ENCODE measurements at regions not wholly inside any gene's neighbourhood (a gene's known extent, or its start where the extent isn't known, plus 50 kb on each side); places are given as distances from the start of the nearest gene placed in this dataset.

GRCh38 chr21:35481005-35481404, 431.9 kb upstream of the RUNX1 start:
- intact Hi-C loops (cut with micrococcal nuclease; ENCODE audit: unreplicated experiment): no loop called here
- no peaks in the 10 kb centered on the region for H4K20me1 ChIP-seq (ENCODE audit: insufficient read depth, low read length)
- no peak overlapping the region for H3K4me3 ChIP-seq (ENCODE audit: low read depth, low read length, poor library complexity, severe bottlenecking)
- CTCF ChIA-PET (ENCODE audit: unreplicated experiment): no interaction called here
- no peak overlapping the region for H3K4me2 ChIP-seq (ENCODE audit: low read length)
- POLR2A ChIA-PET: no interaction called here
- no TSS peak for BruUV-seq (replicated peaks)
- TF ChIP-seq EZH2phosphoT487 (IDR thresholded peaks at IDR 0.05; ENCODE audit: borderline replicate concordance, low read depth, low read length) (no peak), CTCF (conservative IDR thresholded peaks at IDR 0.05; ENCODE audit: low read length) (no peak)
- H3K4me1 ChIP-seq (ENCODE audit: insufficient read depth, low read length, poor library complexity, severe bottlenecking): no peaks in the 10 kb centered on the region
- no peak overlapping the region for H3K27ac ChIP-seq (ENCODE audit: low read depth, low read length, poor library complexity, severe bottlenecking)
- no peaks in the 10 kb centered on the region for H3K79me2 ChIP-seq (ENCODE audit: insufficient read depth, low read depth, low read length)
- H2AFZ ChIP-seq (ENCODE audit: low read length): no peak overlapping the region
- H3K36me3 ChIP-seq (ENCODE audit: insufficient read depth, low read length): no peaks in the 10 kb centered on the region
- no peak for DNase-seq (ENCODE audit: low spot score)
- H3K9me3 ChIP-seq (ENCODE audit: low read length): no peaks in the 10 kb centered on the region; the same call in 1 of the 2 replicates
- no peaks in the 10 kb centered on the region for H3K9me2 ChIP-seq (ENCODE audit: insufficient read depth, low read length)

GRCh38 chr21:35479529-35479928, 430.4 kb upstream of the RUNX1 start:
- no TSS peak for BruUV-seq (replicated peaks)
- Histone ChIP-seq H3K9me3 (ENCODE audit: low read length) (no peaks in the 10 kb centered on the region; the same call in 1 of the 2 replicates), H3K4me2 (ENCODE audit: low read length) (no peak overlapping the region), H4K20me1 (ENCODE audit: insufficient read depth, low read length) (no peaks in the 10 kb centered on the region), H3K79me2 (ENCODE audit: insufficient read depth, low read depth, low read length) (no peaks in the 10 kb centered on the region), H2AFZ (ENCODE audit: low read length) (no peak overlapping the region), H3K4me3 (ENCODE audit: low read depth, low read length, poor library complexity, severe bottlenecking) (no peak overlapping the region), H3K9me2 (ENCODE audit: insufficient read depth, low read length) (no peaks in the 10 kb centered on the region), H3K27ac (ENCODE audit: low read depth, low read length, poor library complexity, severe bottlenecking) (no peak overlapping the region), H3K36me3 (ENCODE audit: insufficient read depth, low read length) (no peaks in the 10 kb centered on the region), H3K4me1 (ENCODE audit: insufficient read depth, low read length, poor library complexity, severe bottlenecking) (no peaks in the 10 kb centered on the region)
- no peak for DNase-seq (ENCODE audit: low spot score)
- ChIA-PET CTCF (ENCODE audit: unreplicated experiment) (no interaction called here), POLR2A (no interaction called here)
- intact Hi-C loops (cut with micrococcal nuclease; ENCODE audit: unreplicated experiment): no loop called here
- TF ChIP-seq CTCF (conservative IDR thresholded peaks at IDR 0.05; ENCODE audit: low read length) (no peak), EZH2phosphoT487 (IDR thresholded peaks at IDR 0.05; ENCODE audit: borderline replicate concordance, low read depth, low read length) (no peak)

- CTCF ChIA-PET (ENCODE audit: unreplicated experiment): no interaction called here
- BruUV-seq (replicated peaks): no TSS peak
- POLR2A ChIA-PET: no interaction called here
- Histone ChIP-seq H3K9me2 (ENCODE audit: insufficient read depth, low read length) (no peaks in the 10 kb centered on the region), H3K27ac (ENCODE audit: low read depth, low read length, poor library complexity, severe bottlenecking) (no peak overlapping the region), H3K9me3 (ENCODE audit: low read length) (no peaks in the 10 kb centered on the region; the same call in 1 of the 2 replicates), H3K4me3 (ENCODE audit: low read depth, low read length, poor library complexity, severe bottlenecking) (no peak overlapping the region), H2AFZ (ENCODE audit: low read length) (no peak overlapping the region), H3K36me3 (ENCODE audit: insufficient read depth, low read length) (no peaks in the 10 kb centered on the region), H3K4me2 (ENCODE audit: low read length) (no peak overlapping the region), H3K79me2 (ENCODE audit: insufficient read depth, low read depth, low read length) (no peaks in the 10 kb centered on the region), H3K4me1 (ENCODE audit: insufficient read depth, low read length, poor library complexity, severe bottlenecking) (no peaks in the 10 kb centered on the region), H4K20me1 (ENCODE audit: insufficient read depth, low read length) (no peaks in the 10 kb centered on the region)
- DNase-seq (ENCODE audit: low spot score): no peak
- intact Hi-C loops (cut with micrococcal nuclease; ENCODE audit: unreplicated experiment): no loop called here
- TF ChIP-seq EZH2phosphoT487 (IDR thresholded peaks at IDR 0.05; ENCODE audit: borderline replicate concordance, low read depth, low read length) (no peak), CTCF (conservative IDR thresholded peaks at IDR 0.05; ENCODE audit: low read length) (no peak)
These were observed 430.0 kb upstream of the RUNX1 start for GRCh38 chr21:35479065-35479448.

Data from OCI-LY7 (cell line).